Activated CD4-positive, alpha-beta T cell treated with anti-CD3 and anti-CD28 coated beads, Interleukin-2, Interleukin-6, amounts not matched to agents 100 ng/mL and 50 ng/mL, durations not matched to agents 16 hours and 8 hours (primary cell): ENCODE measurements at regions not wholly inside any gene's neighbourhood (a gene's known extent, or its start where the extent isn't known, plus 50 kb on each side); places are given as distances from the start of the nearest gene placed in this dataset.
"Not testable (repeated sequence)": the region's sequence is repeated elsewhere in the genome, so short reads cannot be mapped to it uniquely, and the experiment has no call there.

Experiments
- DNase-seq: peaks from one replicate; pipeline ENCODE4 v3.0.0-alpha.2; 2020

- DNase-seq, result no peak
Measured at GRCh38 chr20:53738945-53739798, 145.5 kb upstream of the ZNF217 start.

- no peak for DNase-seq
Measured at GRCh38 chr20:53738039-53738944, 144.7 kb upstream of the ZNF217 start.

- DNase-seq, result no peak
Measured at GRCh38 chr20:53737396-53738038, 143.9 kb upstream of the ZNF217 start.

- peak; percentile 53 for DNase-seq
Measured at GRCh38 chr20:53736757-53737395, 143.2 kb upstream of the ZNF217 start.

- no peak for DNase-seq
Measured at GRCh38 chr20:53736122-53736756, 142.6 kb upstream of the ZNF217 start.

- no peak for DNase-seq
Measured at GRCh38 chr20:53735536-53736050, 142.0 kb upstream of the ZNF217 start.

GRCh38 chr20:53734006-53734688 is 140.5 kb upstream of the ZNF217 start:
- DNase-seq, result no peak

- DNase-seq, result no peak
Measured at GRCh38 chr20:53731595-53731994, 138.0 kb upstream of the ZNF217 start.

GRCh38 chr20:53728359-53728758 is 134.7 kb upstream of the ZNF217 start:
- DNase-seq, result no peak

GRCh38 chr20:53727239-53727638 is 133.6 kb upstream of the ZNF217 start:
- DNase-seq, result not testable (repeated sequence)

GRCh38 chr20:53725575-53725970 is 131.9 kb upstream of the ZNF217 start:
- no peak for DNase-seq

- DNase-seq, result no peak
Measured at GRCh38 chr20:53723621-53724020, 130.0 kb upstream of the ZNF217 start.

GRCh38 chr20:53723045-53723444 is 129.4 kb upstream of the ZNF217 start:
- no peak for DNase-seq

- DNase-seq, result no peak
Measured at GRCh38 chr20:53722515-53723036, 128.9 kb upstream of the ZNF217 start.

GRCh38 chr20:53721445-53721963 is 127.9 kb upstream of the ZNF217 start:
- not testable (repeated sequence) for DNase-seq

GRCh38 chr20:53719171-53719803 is 125.6 kb upstream of the ZNF217 start:
- not testable (repeated sequence) for DNase-seq

GRCh38 chr20:53718142-53719021 is 124.7 kb upstream of the ZNF217 start:
- no peak for DNase-seq

GRCh38 chr20:53716395-53716794 is 122.8 kb upstream of the ZNF217 start:
- DNase-seq, result no peak

GRCh38 chr20:53714524-53714923 is 120.9 kb upstream of the ZNF217 start:
- DNase-seq, result no peak
